ENCODE measurements at regions not wholly inside any gene's neighbourhood (a gene's known extent, or its start where the extent isn't known, plus 50 kb on each side); places are given as distances from the start of the nearest gene placed in this dataset.
"Not testable (repeated sequence)": the region's sequence is repeated elsewhere in the genome, so short reads cannot be mapped to it uniquely, and the experiment has no call there.

DNA sequence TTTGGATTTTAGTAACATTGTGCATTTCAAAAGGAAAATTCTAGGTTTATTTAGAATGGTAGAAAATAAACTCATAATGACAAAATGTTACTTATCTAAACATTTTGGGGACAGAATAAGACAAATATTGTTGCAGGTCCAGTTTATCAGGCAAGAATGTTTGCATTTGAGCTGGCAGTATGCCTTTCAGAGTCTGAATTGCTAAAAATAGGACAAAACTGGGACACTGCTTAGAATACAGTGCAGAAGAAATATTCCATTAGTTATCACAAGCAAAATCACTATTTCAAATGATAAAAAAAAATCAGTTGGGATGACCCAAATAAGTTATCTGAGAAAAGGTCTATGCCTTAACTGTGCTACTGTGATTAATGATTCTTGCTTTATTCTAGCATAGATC lies 870.3 kb upstream of the MIR17HG start:
- TF ChIP-seq, protein P1, sequence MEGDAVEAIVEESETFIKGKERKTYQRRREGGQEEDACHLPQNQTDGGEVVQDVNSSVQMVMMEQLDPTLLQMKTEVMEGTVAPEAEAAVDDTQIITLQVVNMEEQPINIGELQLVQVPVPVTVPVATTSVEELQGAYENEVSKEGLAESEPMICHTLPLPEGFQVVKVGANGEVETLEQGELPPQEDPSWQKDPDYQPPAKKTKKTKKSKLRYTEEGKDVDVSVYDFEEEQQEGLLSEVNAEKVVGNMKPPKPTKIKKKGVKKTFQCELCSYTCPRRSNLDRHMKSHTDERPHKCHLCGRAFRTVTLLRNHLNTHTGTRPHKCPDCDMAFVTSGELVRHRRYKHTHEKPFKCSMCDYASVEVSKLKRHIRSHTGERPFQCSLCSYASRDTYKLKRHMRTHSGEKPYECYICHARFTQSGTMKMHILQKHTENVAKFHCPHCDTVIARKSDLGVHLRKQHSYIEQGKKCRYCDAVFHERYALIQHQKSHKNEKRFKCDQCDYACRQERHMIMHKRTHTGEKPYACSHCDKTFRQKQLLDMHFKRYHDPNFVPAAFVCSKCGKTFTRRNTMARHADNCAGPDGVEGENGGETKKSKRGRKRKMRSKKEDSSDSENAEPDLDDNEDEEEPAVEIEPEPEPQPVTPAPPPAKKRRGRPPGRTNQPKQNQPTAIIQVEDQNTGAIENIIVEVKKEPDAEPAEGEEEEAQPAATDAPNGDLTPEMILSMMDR (IDR thresholded peaks at IDR 0.05; ENCODE audit: low read length, missing control alignments) = no peak
- H3K4me3 ChIP-seq (replicated peaks; ENCODE audit: low read depth, low read length) = no peak overlapping the region
- DNase-seq (ENCODE audit: low read depth) = peak; percentile 3

GRCh38 chr13:90483906-90484305 lies 863.6 kb upstream of the MIR17HG start:
- no peak for DNase-seq (ENCODE audit: low read depth)
- TF ChIP-seq, protein P1 (IDR thresholded peaks at IDR 0.05; ENCODE audit: low read length, missing control alignments) = no peak
- H3K4me3 ChIP-seq (replicated peaks; ENCODE audit: low read depth, low read length) = no peak overlapping the region

GRCh38 chr13:90485436-90485835 lies 862.1 kb upstream of the MIR17HG start:
- DNase-seq (ENCODE audit: low read depth) = peak; percentile 78
- TF ChIP-seq, protein P1 (IDR thresholded peaks at IDR 0.05; ENCODE audit: low read length, missing control alignments) = no peak

GRCh38 chr13:90492872-90493271 lies 854.6 kb upstream of the MIR17HG start:
- no peak for DNase-seq (ENCODE audit: low read depth)
- TF ChIP-seq, protein P1 (IDR thresholded peaks at IDR 0.05; ENCODE audit: low read length, missing control alignments) = no peak
- H3K4me3 ChIP-seq (replicated peaks; ENCODE audit: low read depth, low read length) = no peak overlapping the region

More at GRCh38 chr13:90485436-90485835, 862.1 kb upstream of the MIR17HG start:
- H3K4me3 ChIP-seq (replicated peaks; ENCODE audit: low read depth, low read length) = no peak overlapping the region

GRCh38 chr13:90493667-90494066 lies 853.8 kb upstream of the MIR17HG start:
- no peak for DNase-seq (ENCODE audit: low read depth)
- TF ChIP-seq, protein P1 (IDR thresholded peaks at IDR 0.05; ENCODE audit: low read length, missing control alignments) = no peak
- no peak overlapping the region for H3K4me3 ChIP-seq (replicated peaks; ENCODE audit: low read depth, low read length)

GRCh38 chr13:90494849-90495248 lies 852.6 kb upstream of the MIR17HG start:
- not testable (repeated sequence) for H3K4me3 ChIP-seq (replicated peaks; ENCODE audit: low read depth, low read length); DNase-seq (ENCODE audit: low read depth)

GRCh38 chr13:90498096-90498495 lies 849.4 kb upstream of the MIR17HG start:
- DNase-seq (ENCODE audit: low read depth) = no peak

More at GRCh38 chr13:90498096-90498495, 849.4 kb upstream of the MIR17HG start:
- TF ChIP-seq, protein P1 (IDR thresholded peaks at IDR 0.05; ENCODE audit: low read length, missing control alignments) = no peak
- H3K4me3 ChIP-seq (replicated peaks; ENCODE audit: low read depth, low read length) = no peak overlapping the region
